Ectodermal cell (in vitro differentiated cells): ENCODE measurements at regions not wholly inside any gene's neighbourhood (a gene's known extent, or its start where the extent isn't known, plus 50 kb on each side); places are given as distances from the start of the nearest gene placed in this dataset.

Source experiments
- H3K27ac ChIP-seq: 2 replicates; pipeline ENCODE4 v1.7.0; 2013; ENCODE audit warnings: mild to moderate bottlenecking, low read depth, low read length; ENCODE audit not compliant: insufficient read depth, poor library complexity, severe bottlenecking
- H3K27me3 ChIP-seq: 2 replicates; pipeline ENCODE4 v1.7.0; 2013; ENCODE audit warnings: mild to moderate bottlenecking, low read length; ENCODE audit not compliant: insufficient read depth, control insufficient read depth, poor library complexity, severe bottlenecking
- H3K36me3 ChIP-seq: one replicate; pipeline ENCODE4 v1.7.0; 2013; ENCODE audit warnings: low read length; ENCODE audit not compliant: control insufficient read depth, insufficient read depth
- H3K4me1 ChIP-seq: one replicate; pipeline ENCODE4 v1.7.0; 2013; ENCODE audit warnings: low read length; ENCODE audit not compliant: control insufficient read depth, insufficient read depth
- H3K4me3 ChIP-seq: 2 replicates; pipeline ENCODE4 v1.7.0; 2013; ENCODE audit warnings: low read depth, low read length, control low read depth; ENCODE audit not compliant: insufficient read depth
- H3K9me3 ChIP-seq: 2 replicates; pipeline ENCODE4 v1.7.0; 2013; ENCODE audit warnings: mild to moderate bottlenecking, low read length, moderate library complexity; ENCODE audit not compliant: control insufficient read depth
- WGBS, 2 experiments: methylation state at CpG; one replicate each; pipeline ENCODE4 v1.1.7; 2013; ENCODE audit warnings: missing lambda C conversion rate in 2 of 2; 5-methylcytosine and 5-hydroxymethylcytosine counted together

- no peaks in the 10 kb centered on the region for H3K9me3 ChIP-seq
- H3K36me3 ChIP-seq, result no peaks in the 10 kb centered on the region
- WGBS, 2 experiments, result 96 to 97% methylated on average over 15 of the region's 15 CpGs
- no peaks in the 10 kb centered on the region for H3K27me3 ChIP-seq
- no peak overlapping the region for H3K4me3 ChIP-seq
- H3K27ac ChIP-seq, result no peak overlapping the region
- H3K4me1 ChIP-seq, result no peaks in the 10 kb centered on the region
These were observed 53.8 kb upstream of the C2CD4B start for GRCh38 chr15:62218841-62219240.

- 95% methylated on average over 5 of the region's 5 CpGs for WGBS, 2 experiments
- Histone ChIP-seq H3K36me3 (no peaks in the 10 kb centered on the region), H3K4me3 (no peak overlapping the region), H3K4me1 (no peaks in the 10 kb centered on the region), H3K9me3 (no peaks in the 10 kb centered on the region), H3K27ac (no peak overlapping the region), H3K27me3 (no peaks in the 10 kb centered on the region)
These were observed 54.7 kb upstream of the C2CD4B start for GRCh38 chr15:62219799-62220198.

GRCh38 chr15:62223020-62223419 is 57.9 kb upstream of the C2CD4B start:
- Histone ChIP-seq H3K4me3 (no peak overlapping the region), H3K36me3 (no peaks in the 10 kb centered on the region), H3K9me3 (no peaks in the 10 kb centered on the region), H3K27me3 (no peaks in the 10 kb centered on the region), H3K4me1 (no peaks in the 10 kb centered on the region), H3K27ac (no peak overlapping the region)
- WGBS, 2 experiments, result 89% methylated on average over 2 of the region's 2 CpGs

GRCh38 chr15:62228604-62229003 is 63.5 kb upstream of the C2CD4B start:
- Histone ChIP-seq H3K4me3 (no peak overlapping the region), H3K4me1 (no peaks in the 10 kb centered on the region), H3K27ac (no peak overlapping the region), H3K27me3 (no peaks in the 10 kb centered on the region), H3K9me3 (no peaks in the 10 kb centered on the region), H3K36me3 (no peaks in the 10 kb centered on the region)
- WGBS, 2 experiments, result 95 to 96% methylated on average over 1 of the region's 1 CpG

GRCh38 chr15:62231856-62232255 is 66.8 kb upstream of the C2CD4B start:
- no peak overlapping the region for H3K4me3 ChIP-seq
- no peaks in the 10 kb centered on the region for H3K9me3 ChIP-seq
- H3K27ac ChIP-seq, result no peak overlapping the region
- WGBS, 2 experiments, result 72 to 79% methylated on average over 3 of the region's 3 CpGs
- no peaks in the 10 kb centered on the region for H3K4me1 ChIP-seq
- H3K36me3 ChIP-seq, result no peaks in the 10 kb centered on the region
- no peaks in the 10 kb centered on the region for H3K27me3 ChIP-seq

- 92 to 95% methylated on average over 5 of the region's 5 CpGs for WGBS, 2 experiments
- H3K27ac ChIP-seq, result no peak overlapping the region
- H3K36me3 ChIP-seq, result no peaks in the 10 kb centered on the region
- H3K27me3 ChIP-seq, result no peaks in the 10 kb centered on the region
- no peaks in the 10 kb centered on the region for H3K9me3 ChIP-seq
- no peak overlapping the region for H3K4me3 ChIP-seq
- H3K4me1 ChIP-seq, result no peaks in the 10 kb centered on the region
These were observed 75.3 kb upstream of the C2CD4B start for GRCh38 chr15:62240121-62241096.

GRCh38 chr15:62241135-62241770 is 76.2 kb upstream of the C2CD4B start:
- no peak overlapping the region for H3K4me3 ChIP-seq
- no peaks in the 10 kb centered on the region for H3K36me3 ChIP-seq
- H3K4me1 ChIP-seq, result no peaks in the 10 kb centered on the region
- 72 to 77% methylated on average over 5 of the region's 5 CpGs for WGBS, 2 experiments
- H3K27me3 ChIP-seq, result no peaks in the 10 kb centered on the region
- no peak overlapping the region for H3K27ac ChIP-seq
- no peaks in the 10 kb centered on the region for H3K9me3 ChIP-seq

GRCh38 chr15:62242999-62243398 is 77.9 kb upstream of the C2CD4B start:
- Histone ChIP-seq H3K9me3 (no peaks in the 10 kb centered on the region), H3K27me3 (no peaks in the 10 kb centered on the region), H3K36me3 (no peaks in the 10 kb centered on the region), H3K4me3 (no peak overlapping the region), H3K4me1 (no peaks in the 10 kb centered on the region), H3K27ac (no peak overlapping the region)
- 88 to 90% methylated on average over 7 of the region's 7 CpGs for WGBS, 2 experiments

- Histone ChIP-seq H3K27me3 (no peaks in the 10 kb centered on the region), H3K4me3 (no peak overlapping the region), H3K36me3 (no peaks in the 10 kb centered on the region), H3K4me1 (no peaks in the 10 kb centered on the region), H3K27ac (no peak overlapping the region), H3K9me3 (no peaks in the 10 kb centered on the region)
- 92 to 94% methylated on average over 6 of the region's 6 CpGs for WGBS, 2 experiments
These were observed 79.7 kb upstream of the C2CD4B start for GRCh38 chr15:62244762-62245161.

- H3K9me3 ChIP-seq, result no peaks in the 10 kb centered on the region
These were observed 83.3 kb upstream of the C2CD4B start for GRCh38 chr15:62248277-62248984.

More at GRCh38 chr15:62248277-62248984, 83.3 kb upstream of the C2CD4B start:
- Histone ChIP-seq H3K4me1 (no peaks in the 10 kb centered on the region), H3K27me3 (no peaks in the 10 kb centered on the region), H3K36me3 (no peaks in the 10 kb centered on the region), H3K27ac (no peak overlapping the region), H3K4me3 (no peak overlapping the region)
- WGBS, 2 experiments, result 93% methylated on average over 8 of the region's 8 CpGs
